H1 (cell line): ENCODE measurements at regions not wholly inside any gene's neighbourhood (a gene's known extent, or its start where the extent isn't known, plus 50 kb on each side); places are given as distances from the start of the nearest gene placed in this dataset.

Experiments
- RAD21 ChIP-seq, 2 experiments: IDR thresholded peaks in 1 of 2; conservative IDR thresholded peaks in 1 of 2; 2 replicates each; pipeline ENCODE4 v1.6.1; 2011; ENCODE audit warnings: low read depth in 2 of 2, low read length in 2 of 2, improper control_type of control experiment in 1 of 2, inconsistent platforms in 1 of 2, mild to moderate bottlenecking in 1 of 2, moderate library complexity in 1 of 2

GRCh38 chr2:129748653-129749052, 230.8 kb upstream of the RAB6C start (continued):
- TF ChIP-seq RAD21 (IDR thresholded peaks at IDR 0.05 in 1 of 2, conservative IDR thresholded peaks at IDR 0.05 in 1 of 2; ENCODE audit: low read depth in 2 of 2, low read length in 2 of 2): peak; percentile 80 to 91
